BLaER1 treated with 17β-estradiol and CSF1 and Interleukin-3, amounts not matched to agents 10 nM and 100 nM (cell line): ENCODE measurements at regions not wholly inside any gene's neighbourhood (a gene's known extent, or its start where the extent isn't known, plus 50 kb on each side); places are given as distances from the start of the nearest gene placed in this dataset.

ENCODE experiments used
- H3K27ac ChIP-seq, 11 experiments: shearing (Covaris generic); formaldehyde crosslinking; 2 replicates each; pipeline ENCODE4 v1.8.1; 2022
- H3K27me3 ChIP-seq, 11 experiments: shearing (Covaris generic); formaldehyde crosslinking; 2 replicates each; pipeline ENCODE4 v1.8.1; 2022
- H3K36me3 ChIP-seq, 11 experiments: shearing (Covaris generic); formaldehyde crosslinking; 2 replicates each; pipeline ENCODE4 v1.8.1; 2022
- H3K4me1 ChIP-seq, 10 experiments: shearing (Covaris generic); formaldehyde crosslinking; 2 replicates each; pipeline ENCODE4 v1.8.1; 2022
- H3K4me2 ChIP-seq, 11 experiments: shearing (Covaris generic); formaldehyde crosslinking; 2 replicates each; pipeline ENCODE4 v1.8.1; 2022
- H3K4me3 ChIP-seq, 10 experiments: shearing (Covaris generic); formaldehyde crosslinking; 2 replicates each; pipeline ENCODE4 v1.8.1; 2022
- H3K9ac ChIP-seq, 11 experiments: shearing (Covaris generic); formaldehyde crosslinking; 2 replicates each; pipeline ENCODE4 v1.8.1; 2022
- H3K9me3 ChIP-seq, 11 experiments: shearing (Covaris generic); formaldehyde crosslinking; replicated peaks in 1 of 11; 2 replicates each; pipeline ENCODE4 v1.8.1; 2022
- H4K20me1 ChIP-seq, 11 experiments: shearing (Covaris generic); formaldehyde crosslinking; 2 replicates each; pipeline ENCODE4 v1.8.1; 2022
- Cebpa-rat ChIP-seq, 11 experiments: shearing (Covaris generic); IDR thresholded peaks; 2 replicates each; pipeline ENCODE4 v1.8.1; 2022

DNA sequence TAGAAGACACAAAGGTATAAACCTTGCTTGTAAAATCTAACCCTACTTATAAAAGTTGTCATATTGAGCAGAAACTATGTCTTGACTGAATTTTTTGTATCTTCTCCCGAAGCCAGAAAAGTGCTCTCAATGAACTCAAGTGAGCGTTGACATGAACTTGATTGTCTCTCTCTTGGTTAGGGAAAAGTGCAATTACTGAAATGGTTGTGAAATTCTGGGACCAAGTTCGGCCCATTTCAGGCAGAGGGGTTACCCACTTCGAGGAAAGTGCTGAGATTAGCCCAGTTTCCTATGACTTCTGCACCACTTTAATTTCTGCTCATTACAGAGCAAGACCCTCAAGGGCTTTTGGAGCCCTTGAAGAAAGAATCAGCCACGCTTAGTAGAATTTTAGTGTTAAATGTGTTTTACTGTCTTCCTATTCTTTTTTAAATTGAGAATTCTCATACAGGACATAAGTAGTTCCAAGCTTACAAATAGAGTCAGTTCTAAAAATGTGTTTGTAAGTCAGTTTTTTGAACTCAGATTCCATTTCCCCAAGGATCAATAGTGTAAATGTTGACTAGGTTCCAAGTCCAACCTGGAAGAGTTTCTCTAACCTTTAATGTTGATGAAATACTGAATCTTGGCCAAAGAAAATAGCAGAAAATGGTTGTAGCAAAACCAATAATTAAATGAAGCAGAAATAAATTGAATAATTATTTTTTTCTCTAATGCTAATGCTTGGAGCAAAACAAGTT, 125.7 kb upstream of the ACSL4 start:
- no peak overlapping the region for H3K4me3 ChIP-seq
- no peak overlapping the region; a peak in 1 of 22 replicates for H3K4me2 ChIP-seq
- no peaks in the 10 kb centered on the region for H4K20me1 ChIP-seq
- H3K27me3 ChIP-seq: peaks cover 60 to 86% (median 75%) of the 10 kb centered on the region in 11 experiments
- no peak overlapping the region for H3K27ac ChIP-seq
- H3K9ac ChIP-seq: no peak overlapping the region
- H3K9me3 ChIP-seq: peaks cover under 1 to 16% (median 9%) of the 10 kb centered on the region in 11 experiments; a peak in 13 of 22 replicates
- no peak for TF ChIP-seq Cebpa-rat (IDR thresholded peaks at IDR 0.05)
- H3K36me3 ChIP-seq: no peaks in the 10 kb centered on the region
- peaks cover 0 to 49% (median 0%) of the 10 kb centered on the region in 10 experiments; a peak in 7 of 20 replicates for H3K4me1 ChIP-seq

DNA sequence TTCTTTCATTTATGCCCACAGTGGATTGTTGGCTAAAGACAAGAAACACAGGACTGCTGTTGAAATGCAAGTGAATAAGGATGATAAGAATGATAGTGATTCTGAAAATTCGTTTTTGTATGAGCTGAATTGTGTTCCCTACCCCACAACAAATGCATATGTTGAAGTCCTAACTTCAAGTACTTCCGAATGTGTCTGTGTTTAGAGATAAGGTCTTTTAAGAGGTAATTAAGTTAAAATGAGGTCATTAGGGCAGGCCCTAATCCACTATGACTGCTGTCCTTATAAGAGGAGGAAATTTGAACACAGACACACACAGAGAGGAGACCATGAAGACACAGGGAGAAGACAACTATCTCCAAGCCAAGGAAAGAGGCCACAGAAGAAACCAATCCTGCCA, 126.6 kb upstream of the ACSL4 start:
- H3K4me3 ChIP-seq: no peak overlapping the region
- H3K36me3 ChIP-seq: no peaks in the 10 kb centered on the region
- peaks cover 0 to 50% (median 0%) of the 10 kb centered on the region in 10 experiments; a peak in 7 of 20 replicates for H3K4me1 ChIP-seq
- H4K20me1 ChIP-seq: no peaks in the 10 kb centered on the region
- H3K9ac ChIP-seq: no peak overlapping the region
- H3K9me3 ChIP-seq: peaks cover 0 to 8% (median 5%) of the 10 kb centered on the region in 11 experiments; a peak in 6 of 22 replicates
- TF ChIP-seq Cebpa-rat (IDR thresholded peaks at IDR 0.05): no peak
- no peak overlapping the region for H3K27ac ChIP-seq
- peaks cover 67 to 88% (median 76%) of the 10 kb centered on the region in 11 experiments for H3K27me3 ChIP-seq
- H3K4me2 ChIP-seq: no peak overlapping the region

DNA sequence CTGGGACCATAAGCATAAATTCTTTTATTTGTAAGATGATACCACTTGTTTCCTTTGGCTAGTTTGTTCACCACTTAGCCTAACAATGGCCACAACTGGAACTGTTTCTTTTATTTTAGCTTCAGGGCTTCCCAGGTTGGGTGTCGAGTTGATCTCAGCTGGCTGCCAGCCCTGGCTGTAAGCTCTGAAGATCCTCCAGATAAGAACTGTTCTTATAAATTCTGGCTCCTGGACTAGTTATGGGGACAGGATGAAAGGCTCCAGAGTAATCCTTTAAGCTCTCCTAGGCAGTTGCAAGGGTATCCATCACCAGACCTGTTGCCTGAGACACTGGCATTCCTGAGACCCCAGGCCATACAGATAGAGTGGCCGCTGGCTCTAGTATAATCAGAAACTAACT, 129.4 kb upstream of the ACSL4 start:
- no peaks in the 10 kb centered on the region for H3K9me3 ChIP-seq
- no peak overlapping the region for H3K27ac ChIP-seq
- H3K4me3 ChIP-seq: no peak overlapping the region
- H3K36me3 ChIP-seq: no peaks in the 10 kb centered on the region
- H3K27me3 ChIP-seq: peaks cover 64 to 87% (median 82%) of the 10 kb centered on the region in 11 experiments
- H3K4me2 ChIP-seq: no peak overlapping the region
- no peak for TF ChIP-seq Cebpa-rat (IDR thresholded peaks at IDR 0.05)
- no peak overlapping the region for H3K9ac ChIP-seq
- peaks cover 0 to 28% (median 0%) of the 10 kb centered on the region in 10 experiments; a peak in 6 of 20 replicates for H3K4me1 ChIP-seq
- no peaks in the 10 kb centered on the region for H4K20me1 ChIP-seq

- Histone ChIP-seq H4K20me1 (no peaks in the 10 kb centered on the region), H3K4me1 (peaks cover 0 to 14% (median 0%) of the 10 kb centered on the region in 10 experiments; a peak in 2 of 20 replicates), H3K9ac (no peak overlapping the region), H3K27me3 (peaks cover 52 to 80% (median 73%) of the 10 kb centered on the region in 11 experiments), H3K9me3 (no peaks in the 10 kb centered on the region), H3K4me2 (no peak overlapping the region), H3K36me3 (no peaks in the 10 kb centered on the region), H3K27ac (no peak overlapping the region), H3K4me3 (no peak overlapping the region)
- TF ChIP-seq Cebpa-rat (IDR thresholded peaks at IDR 0.05): no peak
Measured at GRCh38 chrX:109863811-109864210, 130.8 kb upstream of the ACSL4 start.

- Histone ChIP-seq H3K4me1 (peaks cover 0 to 16% (median 0%) of the 10 kb centered on the region in 10 experiments; a peak in 4 of 20 replicates), H3K27ac (no peak overlapping the region), H3K4me2 (no peak overlapping the region), H3K9ac (no peak overlapping the region), H3K27me3 (peaks cover 27 to 56% (median 44%) of the 10 kb centered on the region in 11 experiments), H4K20me1 (no peaks in the 10 kb centered on the region), H3K36me3 (no peaks in the 10 kb centered on the region), H3K4me3 (no peak overlapping the region), H3K9me3 (peaks cover 0 to 12% (median 7%) of the 10 kb centered on the region in 11 experiments; a peak in 16 of 22 replicates)
- no peak for TF ChIP-seq Cebpa-rat (IDR thresholded peaks at IDR 0.05)
Measured at GRCh38 chrX:109871121-109871888, 131.6 kb upstream of the TMEM164 start.

DNA sequence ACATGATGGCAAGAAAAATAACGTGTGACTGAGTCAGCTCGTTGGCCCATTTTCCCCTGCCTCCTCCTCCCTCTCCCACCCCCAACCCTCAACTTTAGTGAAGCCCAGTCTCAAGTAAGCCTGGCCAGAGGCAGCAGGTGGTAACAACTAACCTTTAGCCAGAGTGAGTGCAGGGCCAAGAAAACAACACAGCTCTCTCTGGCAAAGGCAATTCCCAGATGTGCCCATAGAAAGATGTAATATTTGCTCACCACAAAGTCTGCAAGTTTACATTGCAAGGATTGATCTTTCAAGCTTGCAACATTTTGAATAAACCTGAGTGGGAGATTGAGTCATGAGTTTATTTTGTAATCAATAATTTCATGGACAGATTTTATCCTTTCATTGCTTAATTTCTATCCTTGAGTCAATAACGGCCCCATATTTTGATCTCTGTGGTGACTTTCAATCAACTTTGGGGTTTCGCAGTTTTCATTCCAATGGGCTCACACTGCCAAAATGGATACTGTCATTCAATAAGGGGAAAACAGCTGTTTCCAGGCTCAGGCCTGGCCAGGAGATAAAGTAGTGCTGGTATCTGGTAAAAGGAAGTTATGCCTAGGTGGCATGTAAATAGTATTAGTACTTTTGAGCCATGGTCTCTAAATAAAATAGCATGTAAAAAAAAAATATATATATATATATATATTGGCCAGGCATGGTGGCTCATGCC, 130.7 kb upstream of the TMEM164 start:
- Histone ChIP-seq H4K20me1 (no peaks in the 10 kb centered on the region), H3K27ac (no peak overlapping the region), H3K4me3 (no peak overlapping the region), H3K4me2 (no peak overlapping the region), H3K36me3 (no peaks in the 10 kb centered on the region), H3K9ac (no peak overlapping the region), H3K27me3 (peaks cover 29 to 63% (median 52%) of the 10 kb centered on the region in 11 experiments), H3K9me3 (peaks cover 0 to 16% (median 7%) of the 10 kb centered on the region in 11 experiments; a peak in 16 of 22 replicates), H3K4me1 (peaks cover 0 to 20% (median 0%) of the 10 kb centered on the region in 10 experiments; a peak in 4 of 20 replicates)
- TF ChIP-seq Cebpa-rat (IDR thresholded peaks at IDR 0.05): no peak

GRCh38 chrX:109873574-109873973, 129.3 kb upstream of the TMEM164 start:
- no peak overlapping the region for H3K27ac ChIP-seq
- H3K4me2 ChIP-seq: peak overlapping the region in 2 of 11 experiments; percentile 1 to 52; a peak in 4 of 22 replicates
- no peak for TF ChIP-seq Cebpa-rat (IDR thresholded peaks at IDR 0.05)
- peaks cover 41 to 67% (median 60%) of the 10 kb centered on the region in 11 experiments for H3K27me3 ChIP-seq
- H3K36me3 ChIP-seq: no peaks in the 10 kb centered on the region
- H3K9me3 ChIP-seq: peaks cover 0 to 16% (median 7%) of the 10 kb centered on the region in 11 experiments; a peak in 16 of 22 replicates
- no peak overlapping the region for H3K9ac ChIP-seq
- no peak overlapping the region for H3K4me3 ChIP-seq
- H4K20me1 ChIP-seq: no peaks in the 10 kb centered on the region
- H3K4me1 ChIP-seq: peaks cover 0 to 34% (median 2%) of the 10 kb centered on the region in 10 experiments; a peak in 10 of 20 replicates

DNA sequence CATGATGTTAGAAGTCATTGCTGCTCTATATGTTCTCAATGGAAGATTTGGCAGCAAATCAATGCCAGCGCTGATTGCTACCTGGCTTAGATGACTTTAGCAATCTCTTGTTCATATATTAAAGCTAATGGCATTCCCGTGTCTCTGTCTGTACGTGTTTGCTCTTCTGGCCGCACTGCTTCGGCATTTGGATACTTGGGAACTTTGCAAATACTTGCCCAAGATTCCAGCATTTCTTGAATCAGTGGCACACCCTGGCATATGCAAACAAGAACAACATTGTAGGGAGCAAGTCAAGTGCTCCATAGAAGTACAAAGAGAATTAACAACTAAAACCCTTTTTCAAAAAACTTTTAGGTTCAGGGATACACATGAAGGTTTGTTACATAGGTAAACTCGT, 128.9 kb upstream of the TMEM164 start:
- peak overlapping the region in 2 of 11 experiments; percentile 1 to 52; a peak in 4 of 22 replicates for H3K4me2 ChIP-seq
- no peak overlapping the region for H3K27ac ChIP-seq
- peaks cover 0 to 38% (median 4%) of the 10 kb centered on the region in 10 experiments; a peak in 10 of 20 replicates for H3K4me1 ChIP-seq
- no peak overlapping the region for H3K9ac ChIP-seq
- TF ChIP-seq Cebpa-rat (IDR thresholded peaks at IDR 0.05): no peak
- no peak overlapping the region for H3K4me3 ChIP-seq
- no peaks in the 10 kb centered on the region for H4K20me1 ChIP-seq
- peaks cover 0 to 16% (median 7%) of the 10 kb centered on the region in 11 experiments; a peak in 16 of 22 replicates for H3K9me3 ChIP-seq
- H3K36me3 ChIP-seq: no peaks in the 10 kb centered on the region
- H3K27me3 ChIP-seq: peaks cover 45 to 71% (median 64%) of the 10 kb centered on the region in 11 experiments
